Activated effector memory CD4-positive, alpha-beta T cell treated with anti-CD3 and anti-CD28 coated beads, Interleukin-2, amount 50 U/mL, for 16 hours (primary cell): ENCODE measurements at regions not wholly inside any gene's neighbourhood (a gene's known extent, or its start where the extent isn't known, plus 50 kb on each side); places are given as distances from the start of the nearest gene placed in this dataset.
"Not testable (repeated sequence)": the region's sequence is repeated elsewhere in the genome, so short reads cannot be mapped to it uniquely, and the experiment has no call there.

Experiments
- DNase-seq: peaks from one replicate; pipeline ENCODE4 v3.0.0-alpha.2; 2020

GRCh38 chr2:238521870-238522269, 95.1 kb downstream of the ASB1 start:
- DNase-seq: no peak

DNA sequence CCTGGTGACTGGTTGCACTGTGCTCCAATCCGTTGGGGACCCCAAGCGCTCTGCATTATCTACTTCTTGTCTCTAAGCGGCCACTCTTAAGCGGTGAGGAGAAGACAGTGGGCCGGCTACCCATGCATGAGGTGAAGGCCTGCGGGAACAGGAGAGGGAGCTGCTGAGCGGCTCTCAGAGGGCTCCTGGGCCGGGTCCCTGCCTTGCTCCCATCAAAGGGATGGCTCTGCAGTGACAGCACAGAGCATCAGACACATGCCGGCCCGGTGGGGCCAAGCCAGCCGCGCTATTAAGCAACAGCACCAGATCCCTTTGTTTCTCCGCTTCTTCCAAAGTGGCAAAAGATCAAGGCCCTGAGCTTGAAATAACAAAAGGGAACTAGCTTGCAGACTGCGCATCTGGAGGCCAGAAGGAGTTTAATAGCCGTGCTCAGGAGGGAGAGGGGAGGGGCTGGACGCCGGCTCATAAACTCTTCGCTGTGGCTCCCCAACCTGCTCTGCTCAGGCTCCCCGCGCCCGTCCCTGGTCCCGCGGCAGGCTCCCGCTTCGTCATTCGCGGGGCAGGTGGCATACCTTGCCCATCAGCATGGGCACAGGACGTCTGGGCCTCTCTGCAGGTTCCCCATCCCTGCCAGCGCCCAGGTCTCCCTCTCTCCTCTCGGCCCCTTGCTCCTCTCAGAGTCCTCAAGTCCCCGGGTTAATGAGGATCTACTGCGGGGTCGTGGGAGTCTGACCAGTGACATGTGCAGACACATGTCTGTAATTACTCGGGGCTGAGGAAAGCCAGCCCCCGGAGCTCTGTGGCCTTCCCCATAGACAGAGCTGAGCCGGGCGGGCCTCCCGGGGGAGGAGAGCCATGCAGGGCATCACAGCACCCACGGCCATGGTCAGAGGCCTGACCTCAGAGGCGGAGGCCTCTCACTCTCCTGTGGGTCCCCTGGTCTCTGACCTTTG, 96.7 kb downstream of the ASB1 start:
- no peak for DNase-seq

- no peak for DNase-seq
Measured at GRCh38 chr2:238524426-238524983, 97.8 kb downstream of the ASB1 start.

GRCh38 chr2:238525990-238526389, 99.3 kb downstream of the ASB1 start:
- DNase-seq: no peak

GRCh38 chr2:238527565-238527964, 100.8 kb downstream of the ASB1 start:
- DNase-seq: no peak

- DNase-seq: no peak
Measured at GRCh38 chr2:238528953-238529781, 102.4 kb downstream of the ASB1 start.

- not testable (repeated sequence) for DNase-seq
Measured at GRCh38 chr2:238531017-238531645, 104.4 kb downstream of the ASB1 start.

DNA sequence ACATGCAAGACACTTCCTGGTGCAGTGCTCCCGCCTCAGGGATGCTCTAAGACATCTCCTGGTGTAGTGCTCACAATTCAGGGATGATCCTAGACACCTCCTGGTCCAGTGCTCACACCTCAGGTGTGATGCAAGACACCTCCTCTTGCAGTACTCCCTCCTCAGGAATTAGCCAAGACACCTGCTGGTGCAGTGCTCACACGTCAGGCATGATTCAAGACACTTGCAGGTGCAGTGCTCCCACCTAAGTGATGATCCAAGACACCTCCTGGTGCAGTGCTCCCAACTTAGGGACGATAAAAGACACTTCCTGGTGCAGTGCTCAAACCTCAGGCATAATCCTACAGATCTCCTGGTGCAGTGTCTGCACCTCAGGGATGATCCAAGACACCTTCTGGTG, 117.0 kb downstream of the ASB1 start:
- not testable (repeated sequence) for DNase-seq

DNA sequence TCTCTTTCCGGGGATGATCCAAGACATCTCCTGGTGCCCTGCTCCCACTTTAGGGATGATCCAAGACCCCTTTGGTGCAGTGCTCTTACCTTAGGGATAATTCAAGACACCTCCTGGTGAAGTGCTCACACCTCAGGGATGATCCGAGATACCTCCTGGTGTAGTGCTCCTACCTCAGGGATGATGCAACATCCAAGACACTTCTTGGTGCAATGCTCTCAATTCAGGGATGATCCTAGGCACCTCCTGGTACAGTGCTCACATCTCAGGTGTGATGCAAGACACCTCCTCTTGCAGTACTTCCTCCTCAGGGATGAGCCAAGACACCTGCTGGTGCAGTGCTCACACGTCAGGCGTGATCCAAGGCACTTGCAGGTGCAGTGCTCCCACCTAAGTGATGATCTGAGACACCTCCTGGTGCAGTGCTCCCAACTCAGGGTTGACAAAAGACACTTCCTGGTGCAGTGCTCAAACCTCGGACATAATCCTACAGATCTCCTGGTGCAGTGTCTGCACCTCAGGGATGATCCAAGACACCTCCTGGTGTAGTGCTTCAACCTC, 122.3 kb downstream of the ASB1 start:
- DNase-seq: no peak

GRCh38 chr2:238549866-238550265, 123.1 kb downstream of the ASB1 start:
- no peak for DNase-seq

GRCh38 chr2:238551091-238551490, 124.4 kb downstream of the ASB1 start:
- no peak for DNase-seq

DNA sequence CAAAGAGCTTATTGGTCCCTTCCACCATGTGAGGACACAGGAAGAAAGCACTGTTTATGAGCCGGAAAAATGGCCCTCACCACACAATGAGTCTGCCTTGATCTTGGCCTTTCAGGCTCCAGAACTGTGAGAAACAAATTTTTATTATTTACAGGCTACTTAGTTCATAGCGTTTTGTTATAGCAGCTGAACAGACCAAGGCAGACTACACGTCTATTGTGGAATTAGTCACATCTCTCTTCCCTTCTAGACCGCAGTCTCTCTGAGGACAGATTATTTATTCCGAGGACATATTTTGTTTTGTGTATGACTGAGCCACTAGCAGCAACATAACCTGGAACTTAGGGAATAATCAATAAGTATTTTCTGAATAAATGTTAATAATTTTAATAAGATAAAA, 125.5 kb downstream of the ASB1 start:
- no peak for DNase-seq

DNA sequence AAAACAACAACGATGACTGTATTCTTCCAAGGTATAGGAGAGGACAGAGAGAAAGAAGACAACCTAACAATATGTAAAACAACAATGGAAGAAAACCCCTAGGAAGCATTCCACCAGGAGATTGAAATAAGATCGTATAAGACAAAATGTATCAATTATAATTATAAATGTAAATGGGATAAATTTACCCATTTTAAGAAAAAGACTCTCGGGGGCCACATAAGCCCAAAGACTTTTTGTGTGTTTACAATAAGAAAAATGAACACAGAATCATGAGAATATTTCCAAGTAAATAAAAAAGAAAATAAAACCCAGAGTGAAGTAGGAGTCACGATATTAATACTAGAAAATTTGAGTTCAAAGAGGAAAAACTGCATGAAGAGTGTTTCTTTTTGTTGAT, 126.4 kb downstream of the ASB1 start:
- no peak for DNase-seq

GRCh38 chr2:238554468-238555315, 128.0 kb downstream of the ASB1 start:
- DNase-seq: no peak

- no peak for DNase-seq
Measured at GRCh38 chr2:238555786-238556542, 129.2 kb downstream of the ASB1 start.

DNA sequence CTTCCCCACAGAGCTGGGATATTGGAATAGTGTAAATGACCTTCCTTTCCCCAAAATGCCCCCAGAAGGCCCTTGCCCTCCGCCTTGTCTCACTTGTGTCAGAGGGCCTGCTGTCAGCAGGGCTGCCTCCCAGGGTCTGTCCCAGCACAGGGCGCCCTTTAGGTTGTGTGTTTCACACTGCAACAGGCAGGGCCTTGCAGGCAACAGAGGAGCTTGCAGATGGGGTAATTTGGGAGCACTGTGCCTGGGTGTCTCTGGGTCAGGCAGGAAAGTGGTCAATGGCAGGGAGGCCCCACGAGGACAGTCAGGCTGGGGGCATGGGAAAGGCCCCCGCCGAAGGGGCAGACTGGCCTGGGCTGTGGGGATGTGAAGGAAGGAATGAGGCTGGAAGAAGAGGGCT, 130.7 kb downstream of the ASB1 start:
- no peak for DNase-seq

- no peak for DNase-seq
Measured at GRCh38 chr2:238557936-238558335, 131.2 kb downstream of the ASB1 start.

DNA sequence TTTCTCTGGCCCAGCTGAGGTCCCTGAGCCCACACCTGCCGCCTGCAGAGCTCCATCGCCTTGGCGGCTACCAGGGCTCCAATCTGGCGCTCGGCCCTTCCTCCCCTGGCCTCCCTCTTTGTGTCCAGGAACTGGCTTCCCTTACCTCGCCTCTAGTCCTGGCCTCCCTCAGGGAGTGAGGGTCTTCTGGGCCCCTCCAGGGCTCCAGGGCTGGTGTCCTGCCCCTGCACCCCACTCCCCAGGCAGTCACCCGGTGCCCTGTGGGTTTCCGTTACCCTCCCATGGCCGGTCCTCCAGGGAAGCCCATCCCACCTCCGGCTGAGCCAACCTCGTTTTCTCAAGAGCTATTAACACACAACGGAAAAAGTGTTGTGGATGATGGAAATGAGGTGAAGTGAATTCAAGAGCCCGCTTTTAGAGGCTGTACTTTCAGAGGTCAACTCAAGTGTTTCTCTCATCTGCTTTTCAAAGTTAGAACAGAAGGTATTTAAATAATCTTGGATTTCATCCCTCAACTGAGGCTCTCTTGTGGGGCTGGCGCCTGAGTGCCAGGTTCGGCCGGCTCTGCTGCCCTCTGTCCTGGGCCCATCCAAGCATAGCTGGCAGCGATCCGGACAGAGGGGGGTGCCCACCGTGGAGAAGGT, 131.9 kb downstream of the ASB1 start:
- DNase-seq: no peak

DNA sequence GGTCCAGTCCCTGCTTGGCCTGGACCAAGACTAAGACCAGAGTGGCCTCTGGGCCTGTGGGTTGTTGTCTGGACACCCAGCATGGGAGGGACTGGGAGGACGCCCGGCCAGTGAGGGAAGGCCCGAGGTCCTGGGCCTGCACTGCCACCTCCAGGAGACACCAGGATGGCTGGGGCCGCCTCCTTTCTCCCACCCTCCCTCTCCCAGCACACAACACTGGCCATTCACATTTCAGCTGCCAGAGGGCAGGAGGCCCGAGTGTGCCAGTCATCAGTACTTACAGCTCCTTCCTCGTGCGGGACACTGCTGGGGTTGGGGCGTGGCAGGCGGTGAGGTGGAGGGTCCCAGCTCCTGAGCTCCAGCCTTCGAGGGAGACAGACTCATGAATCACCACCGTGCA, 133.5 kb downstream of the ASB1 start:
- DNase-seq: no peak

- DNase-seq: peak; percentile 4
Measured at GRCh38 chr2:238561230-238561629, 134.5 kb downstream of the ASB1 start.
